Astrocyte (in vitro differentiated cells and primary cell): ENCODE measurements at regions not wholly inside any gene's neighbourhood (a gene's known extent, or its start where the extent isn't known, plus 50 kb on each side); places are given as distances from the start of the nearest gene placed in this dataset.

ENCODE experiments used
- DNase-seq: peaks from one replicate; pipeline ENCODE4 v3.0.0-alpha.2; 2010; ENCODE audit warnings: low read depth
- FAIRE-seq: peaks from 2 replicates; lab custom pipeline; 2011; peaks lifted over from hg19 to GRCh38; lab: Jason Lieb, UNC
- H2AFZ ChIP-seq: 2 replicates; pipeline ENCODE4 v1.6.0; 2012; ENCODE audit warnings: low read depth, low read length, inconsistent platforms
- H3K27ac ChIP-seq: 2 replicates; pipeline ENCODE4 v1.5.1; 2011; ENCODE audit warnings: low read depth, low read length, inconsistent platforms
- H3K27me3 ChIP-seq: 2 replicates; pipeline ENCODE4 v1.6.0; 2011; ENCODE audit warnings: low read length, inconsistent platforms; ENCODE audit not compliant: insufficient read depth
- H3K36me3 ChIP-seq: 2 replicates; pipeline ENCODE4 v1.5.1; 2011; ENCODE audit warnings: low read length, inconsistent platforms; ENCODE audit not compliant: insufficient read depth
- H3K4me1 ChIP-seq: 2 replicates; pipeline ENCODE4 v1.5.1; 2011; ENCODE audit warnings: low read length, inconsistent platforms; ENCODE audit not compliant: insufficient read depth
- H3K4me2 ChIP-seq: 2 replicates; pipeline ENCODE4 v1.6.0; 2012; ENCODE audit warnings: low read length, inconsistent platforms
- H3K4me3 ChIP-seq: 2 replicates; pipeline ENCODE4 v1.5.1; 2011; ENCODE audit warnings: low read depth, mild to moderate bottlenecking, low read length, inconsistent platforms; ENCODE audit not compliant: insufficient read depth
- H3K79me2 ChIP-seq: 2 replicates; pipeline ENCODE4 v1.6.0; 2012; ENCODE audit warnings: mild to moderate bottlenecking, low read length, inconsistent platforms; ENCODE audit not compliant: insufficient read depth
- H3K9ac ChIP-seq: 2 replicates; pipeline ENCODE4 v1.6.0; 2012; ENCODE audit warnings: mild to moderate bottlenecking, low read length, inconsistent platforms
- H3K9me3 ChIP-seq: 2 replicates; pipeline ENCODE4 v1.5.1; 2012; ENCODE audit warnings: low read depth, mild to moderate bottlenecking, low read length, inconsistent platforms; ENCODE audit not compliant: insufficient read depth
- H4K20me1 ChIP-seq: 2 replicates; pipeline ENCODE4 v1.6.0; 2012; ENCODE audit warnings: low read length, inconsistent platforms; ENCODE audit not compliant: insufficient read depth
- H3K27ac Mint-ChIP-seq: one replicate; pipeline ENCODE4 v1.8.0; 2021; ENCODE audit warnings: mild to moderate bottlenecking, mixed read lengths; ENCODE audit not compliant: unreplicated experiment
- H3K27me3 Mint-ChIP-seq: one replicate; pipeline ENCODE4 v1.8.0; 2021; ENCODE audit warnings: low read depth, mixed read lengths; ENCODE audit not compliant: unreplicated experiment
- H3K36me3 Mint-ChIP-seq: one replicate; pipeline ENCODE4 v1.8.0; 2021; ENCODE audit warnings: low read depth, mixed read lengths; ENCODE audit not compliant: unreplicated experiment
- H3K4me1 Mint-ChIP-seq: one replicate; pipeline ENCODE4 v1.8.0; 2021; ENCODE audit warnings: low read depth, mixed read lengths; ENCODE audit not compliant: unreplicated experiment
- H3K4me3 Mint-ChIP-seq: one replicate; pipeline ENCODE4 v1.8.0; 2021; ENCODE audit warnings: mild to moderate bottlenecking, moderate library complexity, mixed read lengths; ENCODE audit not compliant: unreplicated experiment
- H3K9me3 Mint-ChIP-seq: one replicate; pipeline ENCODE4 v1.8.0; 2021; ENCODE audit warnings: mild to moderate bottlenecking, mixed read lengths; ENCODE audit not compliant: unreplicated experiment
- EZH2 ChIP-seq: IDR thresholded peaks from 2 replicates; pipeline ENCODE4 v1.6.1; 2012; ENCODE audit warnings: mild to moderate bottlenecking, low read length, inconsistent platforms; ENCODE audit not compliant: insufficient read depth
- TF ChIP-seq, protein P1 (sequence below): IDR thresholded peaks from 2 replicates; pipeline ENCODE4 v1.5.1; 2011; ENCODE audit warnings: low read depth, mild to moderate bottlenecking, inconsistent platforms, low read length, moderate library complexity; ENCODE audit not compliant: insufficient read depth

GRCh38 chr2:82169379-82169778, 1864.8 kb upstream of the LRRTM1 start:
- no peaks in the 10 kb centered on the region for H3K36me3 Mint-ChIP-seq
- Histone ChIP-seq H4K20me1 (no peaks in the 10 kb centered on the region), H3K9me3 (no peaks in the 10 kb centered on the region), H3K4me3 (no peak overlapping the region), H3K36me3 (no peaks in the 10 kb centered on the region), H3K9ac (no peak overlapping the region), H3K27ac (no peak overlapping the region), H2AFZ (no peak overlapping the region), H3K27me3 (no peaks in the 10 kb centered on the region), H3K79me2 (no peaks in the 10 kb centered on the region), H3K4me2 (no peak overlapping the region), H3K4me1 (no peaks in the 10 kb centered on the region)
- H3K4me1 Mint-ChIP-seq, result no peaks in the 10 kb centered on the region
- no peak for TF ChIP-seq EZH2
- TF ChIP-seq, protein P1, sequence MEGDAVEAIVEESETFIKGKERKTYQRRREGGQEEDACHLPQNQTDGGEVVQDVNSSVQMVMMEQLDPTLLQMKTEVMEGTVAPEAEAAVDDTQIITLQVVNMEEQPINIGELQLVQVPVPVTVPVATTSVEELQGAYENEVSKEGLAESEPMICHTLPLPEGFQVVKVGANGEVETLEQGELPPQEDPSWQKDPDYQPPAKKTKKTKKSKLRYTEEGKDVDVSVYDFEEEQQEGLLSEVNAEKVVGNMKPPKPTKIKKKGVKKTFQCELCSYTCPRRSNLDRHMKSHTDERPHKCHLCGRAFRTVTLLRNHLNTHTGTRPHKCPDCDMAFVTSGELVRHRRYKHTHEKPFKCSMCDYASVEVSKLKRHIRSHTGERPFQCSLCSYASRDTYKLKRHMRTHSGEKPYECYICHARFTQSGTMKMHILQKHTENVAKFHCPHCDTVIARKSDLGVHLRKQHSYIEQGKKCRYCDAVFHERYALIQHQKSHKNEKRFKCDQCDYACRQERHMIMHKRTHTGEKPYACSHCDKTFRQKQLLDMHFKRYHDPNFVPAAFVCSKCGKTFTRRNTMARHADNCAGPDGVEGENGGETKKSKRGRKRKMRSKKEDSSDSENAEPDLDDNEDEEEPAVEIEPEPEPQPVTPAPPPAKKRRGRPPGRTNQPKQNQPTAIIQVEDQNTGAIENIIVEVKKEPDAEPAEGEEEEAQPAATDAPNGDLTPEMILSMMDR, result no peak
- no peaks in the 10 kb centered on the region for H3K9me3 Mint-ChIP-seq
- no peak overlapping the region for H3K27ac Mint-ChIP-seq
- H3K4me3 Mint-ChIP-seq, result no peak overlapping the region
- no peaks in the 10 kb centered on the region for H3K27me3 Mint-ChIP-seq
- FAIRE-seq (no peak), DNase-seq (no peak)

GRCh38 chr2:82165377-82165776, 1860.8 kb upstream of the LRRTM1 start:
- H3K79me2 ChIP-seq, result no peaks in the 10 kb centered on the region
- no peaks in the 10 kb centered on the region for H3K4me1 ChIP-seq
- FAIRE-seq, result no peak
- H3K4me3 ChIP-seq, result no peak overlapping the region
- no peaks in the 10 kb centered on the region for H3K36me3 ChIP-seq
- DNase-seq, result no peak
- no peak overlapping the region for H3K27ac ChIP-seq
- TF ChIP-seq, protein P1, result no peak
- no peak for TF ChIP-seq EZH2
- Mint-ChIP-seq H3K27me3 (no peaks in the 10 kb centered on the region), H3K27ac (no peak overlapping the region), H3K9me3 (no peaks in the 10 kb centered on the region), H3K4me1 (no peaks in the 10 kb centered on the region), H3K36me3 (no peaks in the 10 kb centered on the region), H3K4me3 (no peak overlapping the region)
- H3K27me3 ChIP-seq, result no peaks in the 10 kb centered on the region
- H3K4me2 ChIP-seq, result no peak overlapping the region
- H2AFZ ChIP-seq, result no peak overlapping the region
- no peaks in the 10 kb centered on the region for H4K20me1 ChIP-seq
- peaks cover 3% of the 10 kb centered on the region for H3K9me3 ChIP-seq
- H3K9ac ChIP-seq, result no peak overlapping the region

DNA sequence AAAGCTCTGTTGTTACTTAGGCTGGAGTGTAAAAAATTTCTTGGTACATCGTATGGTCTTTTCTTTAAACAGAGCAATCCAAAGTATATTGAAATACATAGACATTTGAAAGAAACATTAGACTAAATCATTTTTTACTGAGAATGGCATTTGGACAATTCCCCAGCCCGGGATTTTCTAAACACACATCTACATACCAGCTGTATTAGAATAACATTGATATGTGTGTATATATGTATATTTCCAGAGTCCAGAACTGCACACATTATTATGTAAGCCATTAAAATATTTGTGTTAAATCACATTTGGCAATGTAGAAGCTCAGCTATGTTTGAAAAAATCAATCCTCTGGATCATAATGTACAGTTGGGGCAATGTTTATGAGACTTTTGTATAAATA, 1853.6 kb upstream of the LRRTM1 start:
- Mint-ChIP-seq H3K4me1 (no peaks in the 10 kb centered on the region), H3K4me3 (no peak overlapping the region), H3K27ac (no peak overlapping the region), H3K9me3 (no peaks in the 10 kb centered on the region), H3K27me3 (no peaks in the 10 kb centered on the region), H3K36me3 (no peaks in the 10 kb centered on the region)
- TF ChIP-seq EZH2, result no peak
- TF ChIP-seq, protein P1, result no peak
- no peak overlapping the region for H3K4me3 ChIP-seq
- FAIRE-seq (no peak), DNase-seq (no peak)
- no peaks in the 10 kb centered on the region for H3K4me1 ChIP-seq
- no peaks in the 10 kb centered on the region for H3K27me3 ChIP-seq
- no peak overlapping the region for H3K9ac ChIP-seq
- no peak overlapping the region for H2AFZ ChIP-seq
- peaks cover 3% of the 10 kb centered on the region for H3K9me3 ChIP-seq
- no peaks in the 10 kb centered on the region for H4K20me1 ChIP-seq
- no peaks in the 10 kb centered on the region for H3K79me2 ChIP-seq
- no peaks in the 10 kb centered on the region for H3K36me3 ChIP-seq
- H3K27ac ChIP-seq, result no peak overlapping the region
- H3K4me2 ChIP-seq, result no peak overlapping the region
